ENCODE measurements at regions not wholly inside any gene's neighbourhood (a gene's known extent, or its start where the extent isn't known, plus 50 kb on each side); places are given as distances from the start of the nearest gene placed in this dataset.

- no peak for DNase-seq (ENCODE audit: low read depth)
- no peak for TF ChIP-seq CTCF (conservative IDR thresholded peaks at IDR 0.05; ENCODE audit: low read depth, low read length)
- H3K4me3 ChIP-seq (ENCODE audit: low read depth, low read length): no peak overlapping the region
These were observed 370.8 kb upstream of the MEF2C start for GRCh38 chr5:89253666-89254352.

- no peak overlapping the region for H3K4me3 ChIP-seq (ENCODE audit: low read depth, low read length)
- TF ChIP-seq CTCF (conservative IDR thresholded peaks at IDR 0.05; ENCODE audit: low read depth, low read length): no peak
- no peak for DNase-seq (ENCODE audit: low read depth)
These were observed 363.9 kb upstream of the MEF2C start for GRCh38 chr5:89246864-89247263.

- peak; percentile 27 for DNase-seq (ENCODE audit: low read depth)
- no peak for TF ChIP-seq CTCF (conservative IDR thresholded peaks at IDR 0.05; ENCODE audit: low read depth, low read length)
- H3K4me3 ChIP-seq (ENCODE audit: low read depth, low read length): no peak overlapping the region
These were observed 363.3 kb upstream of the MEF2C start for GRCh38 chr5:89246252-89246651.

- H3K4me3 ChIP-seq (ENCODE audit: low read depth, low read length): no peak overlapping the region
- no peak for TF ChIP-seq CTCF (conservative IDR thresholded peaks at IDR 0.05; ENCODE audit: low read depth, low read length)
- no peak for DNase-seq (ENCODE audit: low read depth)
These were observed 360.6 kb upstream of the MEF2C start for GRCh38 chr5:89243611-89244010.

GRCh38 chr5:89241186-89241585 is 358.2 kb upstream of the MEF2C start:
- peak; percentile 38 for DNase-seq (ENCODE audit: low read depth)
- TF ChIP-seq CTCF (conservative IDR thresholded peaks at IDR 0.05; ENCODE audit: low read depth, low read length): no peak
- H3K4me3 ChIP-seq (ENCODE audit: low read depth, low read length): no peak overlapping the region

GRCh38 chr5:89236900-89237299 is 353.9 kb upstream of the MEF2C start:
- H3K4me3 ChIP-seq (ENCODE audit: low read depth, low read length): no peak overlapping the region
- no peak for TF ChIP-seq CTCF (conservative IDR thresholded peaks at IDR 0.05; ENCODE audit: low read depth, low read length)
- DNase-seq (ENCODE audit: low read depth): no peak

GRCh38 chr5:89233462-89233861 is 350.5 kb upstream of the MEF2C start:
- no peak overlapping the region for H3K4me3 ChIP-seq (ENCODE audit: low read depth, low read length)
- TF ChIP-seq CTCF (conservative IDR thresholded peaks at IDR 0.05; ENCODE audit: low read depth, low read length): no peak
- DNase-seq (ENCODE audit: low read depth): no peak
